Esophagus squamous epithelium (tissue), 5 donors: ENCODE measurements at regions not wholly inside any gene's neighbourhood (a gene's known extent, or its start where the extent isn't known, plus 50 kb on each side); places are given as distances from the start of the nearest gene placed in this dataset.

Experiments used
- DNase-seq: peaks from one replicate; lab custom pipeline; 2025; lab: John Stamatoyannopoulos, UW
- H3K27ac ChIP-seq, 4 donors: fragments of 200-600 bp; sonication (generic); one replicate each; pipeline ENCODE4 v1.5.1; 2016 to 2019; ENCODE audit warnings: mild to moderate bottlenecking in 1 of 4
- H3K27me3 ChIP-seq, 4 donors: fragments of 200-600 bp; sonication (generic); 1 replicate in 3 of 4; 2 replicates in 1 of 4; pipeline versions ENCODE4 v1.5.1 to v1.6.0; 2017 to 2021; ENCODE audit warnings: antibody characterized with exemption in 1 of 4
- H3K36me3 ChIP-seq, 3 donors: fragments of 200-600 bp; sonication (generic); one replicate each; pipeline ENCODE4 v1.5.1; 2016 to 2019
- H3K4me1 ChIP-seq, 3 donors: fragments of 200-600 bp; sonication (generic); one replicate each; pipeline ENCODE4 v1.5.1; 2017 to 2019
- H3K4me3 ChIP-seq, 4 donors: fragments of 200-600 bp; sonication (generic); 1 replicate in 3 of 4; 2 replicates in 1 of 4; pipeline ENCODE4 v1.5.1; 2016 to 2019; ENCODE audit warnings: mild to moderate bottlenecking in 2 of 4, moderate library complexity in 1 of 4
- H3K9me3 ChIP-seq, 3 donors: fragments of 200-600 bp; sonication (generic); one replicate each; pipeline ENCODE4 v1.5.1; 2016 to 2019
- CTCF ChIP-seq, 6 experiments: fragments of 450-650 bp in 4 of 6; fragments of 200-600 bp in 2 of 6; sonication (generic) in 2 of 6; IDR thresholded peaks; one replicate each; pipeline ENCODE4 v1.5.1; 2016 to 2019; ENCODE audit warnings: antibody characterized with exemption in 6 of 6, mild to moderate bottlenecking in 4 of 6, moderate library complexity in 4 of 6
- POLR2A ChIP-seq, 4 donors: fragments of 450-650 bp; IDR thresholded peaks; one replicate each; pipeline ENCODE4 v1.6.1; 2017; ENCODE audit warnings: antibody characterized with exemption in 4 of 4, mild to moderate bottlenecking in 4 of 4, moderate library complexity in 3 of 4
- WGBS, 2 donors: methylation state at CpG; one replicate each; pipeline ENCODE4 v1.1.5; 2018; 5-methylcytosine and 5-hydroxymethylcytosine counted together
- intact Hi-C: fragments of 100-400 bp; cut with DNase I; formaldehyde crosslinking; loops from one replicate; pipeline ENCODE4 v1.15.0; 2022
- donor health status: DM: yes; HTN: yes; CAD: no.

GRCh38 chr3:65096110-65096745 lies 408.4 kb upstream of the ADAMTS9 start:
- DNase-seq, result no peak
- TF ChIP-seq POLR2A (IDR thresholded peaks at IDR 0.05) (no peak), CTCF (IDR thresholded peaks at IDR 0.05) (no peak)
- no peaks in the 10 kb centered on the region for H3K27me3 ChIP-seq
- H3K4me1 ChIP-seq, result no peaks in the 10 kb centered on the region
- H3K4me3 ChIP-seq, result no peak overlapping the region
- no peaks in the 10 kb centered on the region for H3K36me3 ChIP-seq
- H3K9me3 ChIP-seq, result no peaks in the 10 kb centered on the region
- intact Hi-C loops, result no loop called here
- 54 to 55% methylated on average over 4 of the region's 4 CpGs for WGBS, 2 donors
- H3K27ac ChIP-seq, result no peak overlapping the region

DNA sequence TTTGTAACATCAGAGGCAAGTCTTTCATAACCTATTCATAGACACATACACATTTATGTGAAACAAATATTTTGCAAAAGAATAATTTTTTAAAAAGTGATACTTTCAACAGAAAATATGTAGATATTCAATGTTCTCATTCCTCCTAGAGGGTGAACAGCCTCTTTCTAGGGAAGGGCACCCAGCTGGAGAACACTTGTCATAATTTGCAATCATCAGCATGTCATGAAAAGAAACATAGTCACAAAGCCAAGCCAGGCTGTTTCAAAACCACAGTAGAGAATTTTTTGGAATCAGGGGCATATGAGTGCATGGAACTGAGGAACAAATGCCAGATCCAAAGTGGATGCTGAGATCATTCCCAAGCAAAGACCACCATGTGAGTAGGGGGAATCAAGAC lies 406.9 kb upstream of the ADAMTS9 start:
- no peak for DNase-seq
- H3K36me3 ChIP-seq, result no peaks in the 10 kb centered on the region
- intact Hi-C loops, result no loop called here
- TF ChIP-seq CTCF (IDR thresholded peaks at IDR 0.05) (no peak), POLR2A (IDR thresholded peaks at IDR 0.05) (no peak)
- no peaks in the 10 kb centered on the region for H3K4me1 ChIP-seq
- H3K27ac ChIP-seq, result no peak overlapping the region
- no peaks in the 10 kb centered on the region for H3K27me3 ChIP-seq
- H3K4me3 ChIP-seq, result no peak overlapping the region
- no peaks in the 10 kb centered on the region for H3K9me3 ChIP-seq

DNA sequence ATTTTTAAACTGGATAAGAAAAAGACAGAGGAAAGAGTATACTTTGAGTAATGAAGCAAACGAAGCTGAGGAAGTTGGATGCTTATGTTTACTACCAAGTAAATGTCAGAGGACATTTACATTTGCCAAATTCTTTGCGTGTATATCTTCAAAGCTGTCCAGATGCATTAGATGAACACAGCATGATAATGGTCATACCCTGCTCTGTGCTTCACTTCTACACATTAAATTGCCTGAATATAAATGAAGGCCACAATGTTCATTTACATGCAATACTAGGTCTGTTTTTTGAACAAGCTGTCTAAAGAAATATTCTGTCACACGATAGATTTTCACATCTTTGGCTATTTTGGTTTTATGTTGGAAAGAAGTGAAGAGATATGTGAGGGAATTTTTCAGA lies 405.8 kb upstream of the ADAMTS9 start:
- Histone ChIP-seq H3K36me3 (no peaks in the 10 kb centered on the region), H3K4me3 (no peak overlapping the region), H3K9me3 (no peaks in the 10 kb centered on the region), H3K4me1 (no peaks in the 10 kb centered on the region), H3K27ac (no peak overlapping the region), H3K27me3 (no peaks in the 10 kb centered on the region)
- no peak for TF ChIP-seq CTCF (IDR thresholded peaks at IDR 0.05)
- no peak for TF ChIP-seq POLR2A (IDR thresholded peaks at IDR 0.05)
- no peak for DNase-seq
- WGBS, 2 donors, result 65 to 76% methylated on average over 3 of the region's 3 CpGs
- intact Hi-C loops, result no loop called here

DNA sequence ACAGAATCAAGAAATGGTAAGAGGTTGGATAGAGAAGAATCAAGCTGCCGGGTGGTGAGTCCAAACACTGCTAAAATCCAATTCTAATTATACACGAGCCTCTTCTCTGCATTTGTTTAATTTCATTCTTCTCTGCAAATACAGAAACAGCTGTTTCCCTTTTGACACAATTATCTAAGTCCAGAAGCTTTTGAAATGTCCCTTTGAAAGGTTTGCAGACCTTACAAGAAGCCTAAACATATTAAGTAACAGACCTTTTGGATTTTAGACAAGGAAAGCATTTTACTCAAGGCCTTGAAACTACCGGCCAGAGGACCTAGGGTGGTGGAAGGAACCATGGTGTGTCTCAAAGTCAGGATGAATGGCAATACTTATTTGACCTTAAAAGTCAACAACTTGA lies 403.8 kb upstream of the ADAMTS9 start:
- no peak for DNase-seq
- Histone ChIP-seq H3K27me3 (no peaks in the 10 kb centered on the region), H3K4me3 (no peak overlapping the region), H3K36me3 (no peaks in the 10 kb centered on the region), H3K9me3 (no peaks in the 10 kb centered on the region), H3K27ac (no peak overlapping the region), H3K4me1 (no peaks in the 10 kb centered on the region)
- TF ChIP-seq POLR2A (IDR thresholded peaks at IDR 0.05) (no peak), CTCF (IDR thresholded peaks at IDR 0.05) (no peak)
- intact Hi-C loops, result no loop called here
- 58 to 69% methylated on average over 3 of the region's 3 CpGs for WGBS, 2 donors

DNA sequence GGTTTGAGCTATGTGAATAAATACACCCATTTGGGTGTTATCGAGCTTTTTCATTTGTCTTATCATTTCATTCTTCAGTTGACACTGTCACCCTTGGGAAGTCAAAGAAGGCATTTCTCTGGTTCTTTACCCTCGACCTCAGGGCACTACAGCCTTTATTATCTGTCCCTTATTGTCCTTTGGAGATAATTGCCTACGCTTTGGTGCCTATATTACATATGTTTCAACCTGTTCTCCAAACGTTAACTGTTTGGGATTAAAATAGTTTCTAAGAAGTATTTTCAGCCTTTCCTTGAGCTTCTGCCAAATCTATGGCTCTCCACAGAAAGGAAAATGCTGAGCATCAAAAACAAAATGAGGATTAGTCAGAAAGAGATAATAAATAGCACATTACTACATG lies 395.4 kb upstream of the ADAMTS9 start:
- no peak for DNase-seq
- intact Hi-C loops, result no loop called here
- no peak overlapping the region for H3K4me3 ChIP-seq
- 35 to 43% methylated on average over 4 of the region's 4 CpGs for WGBS, 2 donors
- no peaks in the 10 kb centered on the region for H3K27me3 ChIP-seq
- H3K4me1 ChIP-seq, result no peaks in the 10 kb centered on the region
- TF ChIP-seq POLR2A (IDR thresholded peaks at IDR 0.05) (no peak), CTCF (IDR thresholded peaks at IDR 0.05) (no peak)
- H3K36me3 ChIP-seq, result no peaks in the 10 kb centered on the region
- no peaks in the 10 kb centered on the region for H3K9me3 ChIP-seq
- H3K27ac ChIP-seq, result no peak overlapping the region
